Neural cell (in vitro differentiated cells): ENCODE measurements at regions not wholly inside any gene's neighbourhood (a gene's known extent, or its start where the extent isn't known, plus 50 kb on each side); places are given as distances from the start of the nearest gene placed in this dataset.

ENCODE experiments used
- H2AFZ ChIP-seq: fragments of 200-600, 300-800 bp; sonication (generic), shearing (Covaris generic); 2 replicates; pipeline ENCODE4 v1.6.0; 2014; ENCODE audit warnings: low read depth, mild to moderate bottlenecking, antibody characterized with exemption, low read length, moderate library complexity
- H3F3A ChIP-seq: fragments of 200-600 bp; shearing (Covaris generic); 2 replicates; pipeline ENCODE4 v1.6.1; 2016; ENCODE audit warnings: mild to moderate bottlenecking, moderate library complexity, mixed read lengths, antibody characterized with exemption, low read length; ENCODE audit not compliant: insufficient read depth, poor library complexity, severe bottlenecking
- H3K27ac ChIP-seq: fragments of 200-600, 300-800 bp; sonication (generic), shearing (Covaris generic); 2 replicates; pipeline ENCODE4 v1.5.1; 2014; ENCODE audit warnings: mild to moderate bottlenecking, low read length, moderate library complexity
- H3K27me3 ChIP-seq: fragments of 300-800, 200-600 bp; sonication (generic), shearing (Covaris generic); 2 replicates; pipeline ENCODE4 v1.6.0; 2014; ENCODE audit warnings: mild to moderate bottlenecking, low read depth, low read length, moderate library complexity; ENCODE audit not compliant: insufficient read depth
- H3K36me3 ChIP-seq: fragments of 300-800, 200-600 bp; sonication (generic), shearing (Covaris generic); 2 replicates; pipeline ENCODE4 v1.5.1; 2014; ENCODE audit warnings: mild to moderate bottlenecking, antibody characterized with exemption, low read length, moderate library complexity; ENCODE audit not compliant: insufficient read depth
- H3K4me2 ChIP-seq: fragments of 300-800, 200-600 bp; sonication (generic), shearing (Covaris generic); 2 replicates; pipeline ENCODE4 v1.6.0; 2014; ENCODE audit warnings: mild to moderate bottlenecking, low read length
- H3K4me3 ChIP-seq: fragments of 300-800, 200-600 bp; sonication (generic), shearing (Covaris generic); 2 replicates; pipeline ENCODE4 v1.5.1; 2014; ENCODE audit warnings: mild to moderate bottlenecking, low read length, moderate library complexity
- H3K79me2 ChIP-seq: fragments of 200-600 bp; shearing (Covaris generic); replicated peaks from 2 replicates; pipeline ENCODE4 v1.6.0; 2014; ENCODE audit warnings: mild to moderate bottlenecking, low read length, moderate library complexity; ENCODE audit not compliant: insufficient read depth
- H3K9ac ChIP-seq: fragments of 300-800, 200-600 bp; sonication (generic), shearing (Covaris generic); 2 replicates; pipeline ENCODE4 v1.6.1; 2016; ENCODE audit warnings: mild to moderate bottlenecking, low read length, mixed read lengths
- H3K9me2 ChIP-seq: fragments of 200-600 bp; shearing (Covaris generic); 2 replicates; pipeline ENCODE4 v1.6.1; 2016; ENCODE audit warnings: mild to moderate bottlenecking, low read length, mixed read lengths; ENCODE audit not compliant: insufficient read depth
- H3K9me3 ChIP-seq: fragments of 200-600, 300-800 bp; sonication (generic), shearing (Covaris generic); 2 replicates; pipeline ENCODE4 v1.6.1; 2016; ENCODE audit warnings: mild to moderate bottlenecking, mixed run types, low read length, moderate library complexity, mixed read lengths
- H4K20me1 ChIP-seq: fragments of 200-600 bp; shearing (Covaris generic); 2 replicates; pipeline ENCODE4 v1.6.1; 2016; ENCODE audit warnings: mild to moderate bottlenecking, mixed run types; ENCODE audit not compliant: insufficient read depth
- CTCF ChIP-seq: fragments of 450-650 bp; IDR thresholded peaks from 2 replicates; pipeline ENCODE4 v1.5.1; 2014; ENCODE audit warnings: antibody characterized with exemption, mild to moderate bottlenecking, moderate library complexity; ENCODE audit not compliant: poor library complexity, severe bottlenecking
- EP300 ChIP-seq: fragments of 450-650 bp; conservative IDR thresholded peaks from 2 replicates; pipeline ENCODE4 v1.6.1; 2014; ENCODE audit warnings: antibody characterized with exemption, mild to moderate bottlenecking, moderate library complexity; ENCODE audit not compliant: poor library complexity, severe bottlenecking
- EZH2 ChIP-seq: fragments of 200-600, 300-800 bp; shearing (Covaris generic), sonication (generic); IDR thresholded peaks from 2 replicates; pipeline ENCODE4 v1.6.1; 2014; ENCODE audit warnings: antibody characterized with exemption, low read length, borderline replicate concordance, mild to moderate bottlenecking; ENCODE audit not compliant: insufficient read depth, poor library complexity, severe bottlenecking
- MXI1 ChIP-seq: fragments of 450-650 bp; conservative IDR thresholded peaks from 2 replicates; pipeline ENCODE4 v1.6.1; 2014; ENCODE audit warnings: antibody characterized with exemption, mild to moderate bottlenecking; ENCODE audit not compliant: poor library complexity, severe bottlenecking
- POLR2AphosphoS5 ChIP-seq: IDR thresholded peaks from 2 replicates; pipeline ENCODE4 v1.6.1; 2012
- RAD21 ChIP-seq: fragments of 450-650 bp; conservative IDR thresholded peaks from 2 replicates; pipeline ENCODE4 v1.6.1; 2014; ENCODE audit warnings: antibody characterized with exemption, mild to moderate bottlenecking, moderate library complexity
- REST ChIP-seq: IDR thresholded peaks from 2 replicates; pipeline ENCODE4 v1.6.1; 2012; ENCODE audit warnings: borderline replicate concordance
- SMC3 ChIP-seq: fragments of 450-650 bp; conservative IDR thresholded peaks from 2 replicates; pipeline ENCODE4 v1.6.1; 2014; ENCODE audit warnings: antibody characterized with exemption, mild to moderate bottlenecking, moderate library complexity; ENCODE audit not compliant: poor library complexity
- TAF1 ChIP-seq: IDR thresholded peaks from 2 replicates; pipeline ENCODE4 v1.6.1; 2012; ENCODE audit warnings: low read depth

GRCh38 chr9:107637421-107638420 is 148.2 kb upstream of the KLF4 start:
- Histone ChIP-seq H3K4me2 (peak overlapping the region; percentile 62), H3F3A (no peaks in the 10 kb centered on the region), H2AFZ (no peak overlapping the region), H4K20me1 (no peaks in the 10 kb centered on the region), H3K9me3 (no peaks in the 10 kb centered on the region), H3K27me3 (peaks cover 26% of the 10 kb centered on the region), H3K79me2 (no peaks in the 10 kb centered on the region), H3K4me3 (peak overlapping the region; percentile 64), H3K9me2 (no peaks in the 10 kb centered on the region), H3K36me3 (no peaks in the 10 kb centered on the region), H3K27ac (no peak overlapping the region), H3K9ac (peak overlapping the region; percentile 44)
- TF ChIP-seq POLR2AphosphoS5, result peak; percentile 66
- no peak for TF ChIP-seq EP300
- peak; percentile 21 for TF ChIP-seq RAD21
- TF ChIP-seq SMC3, result no peak
- TF ChIP-seq TAF1, result no peak

GRCh38 chr9:107636571-107637381 is 147.2 kb upstream of the KLF4 start:
- no peaks in the 10 kb centered on the region for H3K9me3 ChIP-seq
- no peak overlapping the region for H2AFZ ChIP-seq
- H3K27ac ChIP-seq, result no peak overlapping the region
- H3K27me3 ChIP-seq, result peaks cover 26% of the 10 kb centered on the region
- H3K4me2 ChIP-seq, result no peak overlapping the region
- H3F3A ChIP-seq, result no peaks in the 10 kb centered on the region
- TF ChIP-seq TAF1 (no peak), MXI1 (no peak), CTCF (no peak)
- H3K4me3 ChIP-seq, result no peak overlapping the region
- no peak overlapping the region for H3K9ac ChIP-seq
- H3K79me2 ChIP-seq, result no peaks in the 10 kb centered on the region
- H3K9me2 ChIP-seq, result no peaks in the 10 kb centered on the region
- H4K20me1 ChIP-seq, result no peaks in the 10 kb centered on the region
- no peaks in the 10 kb centered on the region for H3K36me3 ChIP-seq

DNA sequence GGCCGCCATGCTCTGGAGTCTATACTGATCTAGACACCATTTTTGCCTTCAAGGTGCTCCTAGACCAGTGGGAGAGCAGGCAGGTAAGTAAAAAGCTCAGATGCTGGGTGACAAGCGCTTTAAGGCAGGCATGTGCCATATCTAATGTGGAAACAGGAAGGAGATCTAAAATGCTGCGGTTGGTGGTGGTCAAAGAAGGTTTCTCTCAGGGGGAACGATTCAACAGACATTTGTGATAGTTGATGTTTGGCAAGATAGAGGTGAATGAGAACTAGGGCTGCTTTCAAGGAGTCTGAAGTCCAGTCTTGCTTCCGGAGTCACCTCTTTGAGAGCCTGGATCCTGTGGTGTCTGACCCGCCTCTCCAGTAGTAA is 146.2 kb upstream of the KLF4 start:
- no peaks in the 10 kb centered on the region for H3K79me2 ChIP-seq
- H2AFZ ChIP-seq, result no peak overlapping the region
- no peaks in the 10 kb centered on the region for H3F3A ChIP-seq
- H3K9ac ChIP-seq, result no peak overlapping the region
- H3K36me3 ChIP-seq, result no peaks in the 10 kb centered on the region
- no peaks in the 10 kb centered on the region for H3K9me3 ChIP-seq
- H3K9me2 ChIP-seq, result no peaks in the 10 kb centered on the region
- no peak overlapping the region for H3K27ac ChIP-seq
- H3K4me3 ChIP-seq, result no peak overlapping the region
- no peak overlapping the region for H3K4me2 ChIP-seq
- H4K20me1 ChIP-seq, result no peaks in the 10 kb centered on the region
- peaks cover 26% of the 10 kb centered on the region for H3K27me3 ChIP-seq
- TF ChIP-seq REST (no peak), CTCF (no peak), EP300 (no peak), MXI1 (no peak), SMC3 (no peak), RAD21 (no peak), TAF1 (no peak), EZH2 (no peak), POLR2AphosphoS5 (no peak)
